ENCODE measurements at regions not wholly inside any gene's neighbourhood (a gene's known extent, or its start where the extent isn't known, plus 50 kb on each side); places are given as distances from the start of the nearest gene placed in this dataset.
"Not testable (repeated sequence)": the region's sequence is repeated elsewhere in the genome, so short reads cannot be mapped to it uniquely, and the experiment has no call there.

DNA sequence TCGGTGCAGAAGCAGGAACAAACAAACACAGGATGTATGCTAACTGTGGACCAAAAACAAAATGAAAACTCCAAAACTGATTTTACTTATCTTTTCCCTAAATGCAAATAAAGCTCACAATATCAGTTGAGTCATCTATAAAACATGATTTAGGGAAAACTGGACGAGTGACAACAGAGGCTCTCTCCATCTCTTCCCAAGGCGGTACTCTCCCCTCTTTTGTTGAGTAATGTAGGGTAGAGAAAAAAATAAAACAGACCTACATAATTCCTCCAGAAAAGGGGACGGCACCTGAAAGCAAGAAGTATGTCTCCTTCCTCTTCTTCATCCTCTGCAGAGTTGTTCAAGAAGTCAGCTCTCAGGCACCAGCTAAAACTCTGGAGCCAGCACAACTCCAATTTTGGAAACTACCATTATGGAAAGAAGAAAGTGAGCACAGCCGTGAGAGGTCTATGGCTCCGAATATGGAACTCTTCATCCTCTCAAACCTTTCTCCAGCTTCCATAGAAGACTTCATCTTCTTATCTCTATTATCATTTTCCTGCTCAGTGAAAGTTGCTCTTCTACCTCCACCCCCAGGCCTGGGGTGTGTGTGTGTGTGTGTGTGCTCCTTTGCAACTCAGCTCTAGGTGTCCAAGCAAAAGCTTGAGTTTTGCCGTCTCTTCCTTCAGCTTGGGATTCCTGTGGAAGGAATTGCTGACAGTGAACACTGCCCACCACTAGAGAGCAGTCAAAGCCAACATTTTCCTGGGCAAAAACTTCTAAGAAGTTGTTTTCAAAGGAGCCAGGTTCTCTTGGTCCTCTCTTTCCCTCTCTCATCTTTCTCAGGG, 155.4 kb downstream of the DIO2 start:
- DNase-seq (ENCODE audit: low read depth) = peak; percentile 17

DNA sequence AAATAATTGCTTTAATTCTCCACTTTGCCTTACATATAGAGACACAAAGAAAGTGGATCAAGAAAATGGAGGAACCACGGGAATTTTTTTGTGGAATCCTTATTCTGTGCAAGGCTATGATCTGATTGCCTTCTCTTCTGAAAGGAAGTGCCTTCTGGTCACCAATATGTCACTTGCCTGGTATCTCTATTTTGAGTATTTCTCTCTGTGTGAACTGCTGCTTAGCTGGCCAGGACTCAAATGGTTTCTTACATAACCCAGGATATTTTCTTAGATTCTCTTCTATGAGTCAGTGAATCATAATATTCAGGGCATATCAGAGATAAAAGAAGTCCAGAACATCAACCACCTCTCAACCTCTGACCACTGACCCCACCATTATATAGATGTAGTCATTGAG, 156.1 kb downstream of the DIO2 start:
- DNase-seq (ENCODE audit: low read depth) = no peak

DNA sequence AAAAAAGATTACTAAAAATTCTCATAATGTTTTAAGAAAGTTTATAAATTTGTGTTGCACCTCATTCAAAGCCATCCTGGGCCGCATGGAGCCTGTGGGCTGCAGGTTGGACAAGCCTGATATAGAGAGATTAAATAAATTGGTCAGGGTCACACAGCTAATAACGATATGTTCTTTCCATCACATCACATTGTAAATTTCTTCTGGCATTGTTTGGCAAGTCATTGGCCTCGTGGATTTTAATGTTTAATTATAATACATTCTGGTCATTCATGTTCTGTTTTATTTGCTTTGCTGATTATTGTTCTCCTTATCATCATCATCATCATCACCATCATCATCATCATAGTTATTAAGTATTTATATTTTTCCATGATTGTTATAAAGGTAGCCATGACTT, 157.3 kb downstream of the DIO2 start:
- no peak for DNase-seq (ENCODE audit: low read depth)

DNA sequence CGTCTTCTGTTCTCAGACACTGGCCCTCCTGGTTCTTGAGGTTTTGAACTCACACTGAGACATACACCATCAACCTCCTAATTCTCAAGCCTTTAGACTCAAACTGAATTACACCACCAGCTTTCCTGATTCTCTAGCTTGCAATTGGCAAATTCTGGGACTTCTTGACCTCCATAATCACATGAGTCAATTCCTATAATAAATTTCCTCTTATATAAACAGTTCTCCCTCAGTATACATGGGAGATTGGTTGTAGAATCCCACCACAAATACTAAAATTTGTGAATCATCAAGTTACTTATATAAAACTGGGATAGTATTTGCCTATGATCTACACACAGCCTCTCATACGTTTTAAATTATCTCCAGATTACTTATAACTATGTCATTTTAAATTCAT, 162.2 kb downstream of the DIO2 start:
- no peak for DNase-seq (ENCODE audit: low read depth)

DNA sequence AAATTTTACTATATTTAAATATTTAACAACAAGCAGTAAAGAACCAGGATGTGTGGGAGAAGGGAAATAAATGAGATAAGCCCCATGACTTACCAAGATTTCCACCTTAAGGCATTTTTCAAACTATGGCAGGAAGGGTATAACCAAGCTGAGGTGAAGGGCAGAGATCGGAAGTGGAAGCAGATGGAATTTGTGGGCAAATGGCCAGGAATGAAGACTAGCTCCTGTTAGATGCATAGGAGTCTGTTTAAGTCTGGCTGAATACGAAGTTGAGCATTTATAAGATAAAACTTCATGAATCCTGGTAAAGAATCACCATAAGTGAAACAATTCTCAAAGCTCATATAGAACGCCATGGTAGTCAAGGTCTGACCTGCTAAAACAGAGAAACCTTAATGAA, 163.5 kb downstream of the DIO2 start:
- DNase-seq (ENCODE audit: low read depth) = no peak

DNA sequence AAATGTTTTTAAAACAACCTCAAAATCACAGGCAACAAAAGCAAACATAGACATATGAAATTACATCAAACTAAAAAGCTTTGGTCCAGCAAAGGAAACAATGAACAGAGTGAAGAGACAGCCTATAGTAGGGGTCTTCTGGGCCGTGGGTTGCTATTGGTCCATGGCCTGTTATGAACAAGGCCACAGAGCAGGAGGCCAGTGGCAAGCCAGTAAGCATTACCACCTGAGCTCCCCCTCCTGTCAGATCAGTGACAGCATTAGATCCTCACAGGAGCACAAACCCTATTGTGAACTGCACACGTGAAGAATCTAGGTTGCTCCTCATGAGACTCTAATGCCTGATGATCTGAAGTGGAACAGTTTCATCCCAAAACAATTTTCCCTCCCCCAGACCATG, 174.0 kb downstream of the DIO2 start:
- DNase-seq (ENCODE audit: low read depth) = no peak

DNA sequence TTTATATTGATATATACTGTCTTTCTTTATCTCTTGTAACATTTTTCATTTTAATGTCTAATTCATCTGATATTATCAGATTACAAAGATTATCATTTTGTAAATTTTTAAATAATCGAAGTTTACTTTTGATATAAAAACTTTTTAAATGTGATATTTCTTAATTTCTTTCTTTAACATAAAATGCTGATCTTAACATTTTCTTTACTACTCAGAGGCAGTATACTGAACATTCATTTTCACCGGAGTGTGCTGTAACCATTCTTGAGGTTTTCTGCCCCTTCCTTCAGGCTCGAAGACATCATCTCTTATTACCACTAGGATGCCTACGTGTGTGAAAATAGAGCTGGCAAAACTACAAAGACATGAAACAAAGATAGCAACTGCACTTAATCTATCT, 186.9 kb downstream of the DIO2 start:
- DNase-seq (ENCODE audit: low read depth) = no peak

DNA sequence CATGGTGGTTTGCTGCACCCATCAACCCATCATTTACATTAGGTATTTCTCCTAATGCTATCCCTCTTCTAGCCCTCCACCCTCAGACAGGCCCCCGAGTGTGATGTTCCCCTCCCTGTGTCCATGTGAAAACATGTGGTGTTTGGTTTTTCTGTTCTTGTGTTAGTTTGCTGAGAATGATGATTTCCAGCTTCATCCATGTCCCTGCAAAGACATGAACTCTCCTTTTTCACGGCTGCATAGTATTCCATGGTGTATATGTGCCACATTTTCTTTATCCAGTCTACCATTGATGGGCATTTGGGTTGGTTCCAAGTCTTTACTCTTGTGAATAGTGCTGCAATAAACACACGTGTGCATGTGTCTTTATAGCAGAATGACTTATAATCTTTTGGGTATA, 192.8 kb downstream of the DIO2 start:
- not testable (repeated sequence) for DNase-seq (ENCODE audit: low read depth)

DNA sequence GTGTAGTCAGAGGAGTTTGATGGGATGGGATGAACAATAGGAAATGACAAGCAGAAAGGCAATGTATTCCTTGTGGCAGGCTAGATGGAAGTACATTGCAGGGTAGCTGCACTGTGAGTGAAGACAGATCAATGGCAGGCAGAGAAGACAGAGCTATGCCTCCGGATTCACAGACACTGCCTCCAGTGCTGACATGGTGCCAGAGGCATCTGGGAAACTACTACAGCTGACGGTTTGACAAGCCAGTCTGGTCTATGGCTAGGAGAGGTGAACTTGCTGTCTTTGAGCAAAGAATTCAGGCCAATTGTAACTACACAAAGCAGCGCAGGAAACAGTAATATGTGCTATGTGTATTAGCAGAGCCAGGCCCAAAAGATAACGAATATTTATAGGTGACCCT, 193.5 kb downstream of the DIO2 start:
- DNase-seq (ENCODE audit: low read depth) = no peak

DNA sequence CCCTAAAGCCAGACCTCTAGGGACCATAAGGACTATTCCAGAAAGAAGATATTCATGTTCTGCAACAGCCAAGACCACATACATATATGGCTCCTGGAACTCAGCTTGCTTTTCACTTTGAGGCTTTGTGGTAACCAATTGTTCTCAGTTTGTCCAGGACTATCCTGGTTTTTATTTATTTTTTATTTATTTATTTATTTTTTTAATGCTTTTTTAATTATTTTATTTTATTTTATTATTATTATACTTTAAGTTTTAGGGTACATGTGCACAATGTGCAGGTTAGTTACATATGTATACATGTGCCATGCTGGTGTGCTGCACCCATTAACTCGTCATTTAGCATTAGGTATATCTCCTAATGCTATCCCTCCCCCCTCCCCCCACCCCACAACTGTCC, 201.1 kb downstream of the DIO2 start:
- not testable (repeated sequence) for DNase-seq (ENCODE audit: low read depth)

DNA sequence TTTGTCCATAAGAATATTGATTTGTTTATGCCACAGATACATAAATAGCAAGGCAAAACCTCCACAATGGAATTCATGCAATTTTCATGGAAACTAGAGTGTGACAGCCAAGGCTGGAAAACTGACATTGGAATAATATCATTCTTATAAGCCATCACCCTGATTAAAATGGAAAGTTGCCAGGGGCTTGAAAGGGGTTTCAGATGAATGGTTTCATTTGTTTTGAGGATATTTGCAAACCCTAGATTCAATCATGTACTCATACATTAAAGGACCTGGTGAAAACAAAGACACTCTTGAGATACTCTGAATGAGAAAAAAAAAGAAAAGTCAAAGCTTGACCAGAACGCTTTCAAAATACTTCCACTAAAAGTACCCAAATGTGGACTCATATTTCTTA, 205.7 kb downstream of the DIO2 start:
- DNase-seq (ENCODE audit: low read depth) = no peak

DNA sequence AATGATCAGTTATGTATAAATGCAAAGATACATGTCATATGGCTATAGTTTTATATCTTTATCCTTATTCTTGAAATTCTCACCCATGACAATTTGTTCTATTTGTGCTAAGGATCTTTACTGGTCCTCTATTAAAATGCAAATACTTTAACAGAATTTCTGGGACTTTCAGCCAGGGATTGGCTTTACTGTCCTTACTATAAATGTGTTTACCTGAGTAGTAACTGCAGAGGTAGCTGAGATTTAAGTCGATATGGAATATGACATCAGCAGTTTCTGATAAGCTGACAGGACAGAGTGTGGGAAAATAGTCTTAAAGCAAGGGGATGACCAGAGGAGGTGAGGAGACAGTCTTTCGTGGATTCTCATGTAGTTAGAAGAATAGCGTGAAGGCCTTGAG, 206.4 kb downstream of the DIO2 start:
- no peak for DNase-seq (ENCODE audit: low read depth)

DNA sequence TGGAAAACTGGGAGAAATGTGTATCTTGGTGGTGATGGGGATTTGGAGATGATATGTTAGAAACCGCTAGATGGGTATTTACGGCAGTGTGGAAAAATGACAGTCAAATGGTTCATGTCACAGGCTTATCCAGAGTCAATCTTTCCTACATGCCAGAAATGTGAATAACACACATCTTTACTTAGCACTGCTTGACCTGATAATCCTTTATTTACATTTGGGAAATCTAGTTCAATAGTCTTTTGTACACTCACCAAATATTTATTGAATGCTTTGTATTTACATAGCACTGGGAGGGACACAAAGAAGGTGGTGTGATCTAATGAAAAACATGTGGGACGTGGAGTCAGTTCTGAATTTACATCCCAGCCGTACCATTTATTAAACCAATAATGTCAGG, 208.2 kb downstream of the DIO2 start:
- DNase-seq (ENCODE audit: low read depth) = peak; percentile 14

DNA sequence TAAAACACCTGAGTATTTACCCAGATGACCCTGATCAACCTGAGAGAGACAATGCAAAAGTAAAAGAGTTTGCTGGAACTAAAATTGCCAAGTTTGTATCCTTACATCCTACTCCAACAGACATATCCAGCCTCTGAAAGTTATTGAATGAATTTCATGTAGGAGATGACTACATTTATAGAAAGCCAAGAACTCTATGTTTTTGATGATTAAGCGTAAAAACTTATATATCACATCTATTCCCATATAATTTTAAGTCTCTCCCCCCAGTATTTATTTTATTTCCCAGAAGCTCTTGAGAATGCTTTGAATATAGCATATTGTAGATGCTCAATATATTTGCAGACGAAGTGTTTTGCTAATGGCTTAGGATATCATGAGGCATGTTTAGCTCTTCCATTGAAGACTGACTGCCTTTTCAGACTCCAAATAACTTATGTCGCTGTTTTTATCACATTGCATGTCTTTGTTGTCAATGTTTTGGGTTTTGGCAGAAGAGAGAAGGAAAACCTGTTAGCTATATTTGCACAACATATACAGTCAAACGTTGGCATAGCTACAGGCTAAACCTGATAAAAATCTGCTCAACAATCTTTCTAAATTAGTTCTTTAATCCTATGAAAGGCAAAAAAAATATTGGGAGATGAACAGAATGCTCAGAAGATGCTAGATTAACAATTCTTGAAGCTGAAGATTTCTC, 213.6 kb downstream of the DIO2 start:
- DNase-seq (ENCODE audit: low read depth) = no peak

DNA sequence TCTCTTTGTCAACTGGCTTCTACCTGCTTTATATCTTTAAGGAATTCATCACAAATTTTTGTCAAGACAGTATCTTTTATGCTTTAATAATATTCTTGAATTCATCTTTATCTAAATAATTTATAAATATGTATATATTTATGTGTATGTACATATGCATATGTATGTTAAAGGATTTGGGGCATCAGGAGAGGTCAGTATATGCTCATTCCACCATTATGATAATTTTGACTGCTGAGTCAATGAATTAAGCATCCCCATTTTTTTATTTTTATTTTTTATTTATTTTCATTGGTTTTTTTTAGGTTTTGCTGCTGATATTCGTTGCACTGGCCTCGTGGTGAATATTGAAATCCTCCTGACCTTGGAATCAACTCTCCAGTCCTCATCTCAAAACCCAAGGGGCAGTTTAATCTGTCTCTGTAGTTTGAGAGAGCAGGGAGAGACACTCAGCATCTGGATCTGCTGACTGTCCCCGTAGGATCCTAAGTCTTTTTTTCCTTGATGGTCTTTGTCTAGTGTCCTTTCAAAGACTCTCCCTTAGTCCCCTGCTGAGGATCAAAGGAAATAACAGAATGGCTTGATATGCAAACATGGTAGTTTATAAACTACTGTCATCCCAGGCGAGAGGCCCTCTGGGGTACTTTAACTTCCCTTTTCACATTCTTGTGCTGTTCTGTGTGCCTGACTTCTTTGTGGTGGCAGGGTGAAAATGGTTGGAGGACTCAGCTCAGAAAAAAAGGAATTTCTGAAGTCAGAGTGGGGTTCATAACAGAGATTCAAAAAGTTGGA, 218.7 kb downstream of the DIO2 start:
- no peak for DNase-seq (ENCODE audit: low read depth)

DNA sequence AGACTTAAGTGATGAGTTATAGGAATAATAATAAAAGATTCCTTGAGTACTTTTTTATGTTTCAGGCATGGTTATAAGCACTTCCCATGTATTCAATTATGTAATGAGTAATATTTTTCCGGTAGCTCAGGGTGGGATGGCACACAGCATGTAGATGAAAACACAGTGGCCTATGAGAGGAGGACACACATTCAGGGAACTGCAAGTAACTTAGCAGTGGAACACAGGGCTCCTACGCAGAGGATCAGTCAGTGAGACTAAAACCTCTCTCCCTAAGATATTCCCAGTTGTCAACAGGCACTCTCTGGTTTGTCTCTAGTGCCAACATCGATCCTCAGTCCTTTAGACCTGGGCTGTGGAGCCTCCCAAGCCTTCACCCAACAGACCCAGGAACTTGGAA, 219.4 kb downstream of the DIO2 start:
- no peak for DNase-seq (ENCODE audit: low read depth)

DNA sequence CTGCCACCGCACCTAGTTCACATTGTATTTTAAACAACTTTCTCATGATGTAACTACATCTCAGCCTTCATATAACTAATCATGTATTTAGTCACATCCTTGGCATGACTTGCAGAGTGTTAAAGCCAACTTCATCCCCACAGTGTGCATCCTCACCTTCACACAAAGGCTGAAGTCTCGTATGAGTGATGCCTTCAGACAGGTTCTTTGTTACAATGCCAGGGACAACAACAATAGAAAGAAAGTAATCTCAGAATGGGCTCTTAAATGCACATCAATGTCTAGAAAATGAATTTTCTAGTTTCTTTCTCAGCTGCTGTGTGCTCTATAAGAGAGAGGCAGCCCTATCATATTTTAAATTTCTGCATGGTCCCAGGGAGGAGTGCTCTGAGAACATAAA, 221.3 kb downstream of the DIO2 start:
- DNase-seq (ENCODE audit: low read depth) = no peak

DNA sequence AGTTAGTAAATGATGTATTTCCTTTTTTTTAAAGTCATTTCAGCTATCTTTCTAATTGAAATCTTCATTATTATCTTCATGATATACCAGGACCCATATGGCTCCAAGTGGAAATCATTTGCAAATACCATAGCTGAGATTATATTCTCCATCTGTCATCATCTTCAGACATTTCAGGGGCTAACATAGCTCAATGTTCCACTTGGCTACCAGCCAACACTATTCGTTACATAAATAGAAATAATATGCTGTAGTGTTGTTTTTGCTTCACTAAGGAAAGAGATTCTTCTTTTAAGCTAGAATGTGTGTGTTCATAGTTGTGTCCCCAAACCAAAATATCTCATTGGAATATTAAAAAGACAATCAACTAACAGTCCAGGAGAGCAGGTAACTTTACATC, 225.1 kb downstream of the DIO2 start:
- no peak for DNase-seq (ENCODE audit: low read depth)

DNA sequence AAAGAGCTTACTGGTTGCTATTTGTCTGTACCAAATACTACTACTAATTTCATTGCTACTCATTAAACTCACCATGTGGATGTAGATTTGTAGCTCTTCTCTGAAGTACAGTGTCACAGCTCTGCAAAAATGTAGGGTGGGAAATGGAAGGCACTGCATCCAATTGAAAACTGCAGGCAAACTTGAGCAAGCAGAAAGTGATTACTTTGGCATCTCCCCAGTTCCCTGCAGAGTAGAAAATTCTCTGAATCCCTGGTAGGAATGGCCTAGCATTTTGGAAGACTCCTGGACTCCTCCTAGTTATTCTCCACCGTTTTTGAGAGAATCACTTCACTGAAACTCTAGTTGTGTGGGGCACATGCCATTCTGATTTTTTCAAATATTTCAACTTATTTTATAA, 239.1 kb downstream of the DIO2 start:
- no peak for DNase-seq (ENCODE audit: low read depth)

DNA sequence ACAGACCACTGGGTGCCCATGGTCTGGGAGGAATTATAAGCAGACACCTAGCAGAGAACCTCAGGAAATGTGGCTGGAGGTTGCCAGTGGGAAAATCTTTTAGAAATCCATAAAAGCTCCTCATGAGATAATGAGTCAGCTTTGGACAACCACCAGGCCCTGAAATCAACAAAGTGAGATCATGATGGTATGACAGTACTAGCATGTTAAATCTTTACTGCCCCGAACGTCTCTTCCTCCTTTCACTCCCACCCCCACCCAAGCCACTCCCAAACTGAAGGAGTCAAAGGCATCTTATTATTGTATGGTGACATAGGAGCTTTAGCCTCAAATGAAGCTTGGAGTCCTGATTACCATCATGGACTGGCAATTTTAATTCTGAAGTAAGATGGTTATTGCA, 240.0 kb downstream of the DIO2 start:
- DNase-seq (ENCODE audit: low read depth) = no peak

DNA sequence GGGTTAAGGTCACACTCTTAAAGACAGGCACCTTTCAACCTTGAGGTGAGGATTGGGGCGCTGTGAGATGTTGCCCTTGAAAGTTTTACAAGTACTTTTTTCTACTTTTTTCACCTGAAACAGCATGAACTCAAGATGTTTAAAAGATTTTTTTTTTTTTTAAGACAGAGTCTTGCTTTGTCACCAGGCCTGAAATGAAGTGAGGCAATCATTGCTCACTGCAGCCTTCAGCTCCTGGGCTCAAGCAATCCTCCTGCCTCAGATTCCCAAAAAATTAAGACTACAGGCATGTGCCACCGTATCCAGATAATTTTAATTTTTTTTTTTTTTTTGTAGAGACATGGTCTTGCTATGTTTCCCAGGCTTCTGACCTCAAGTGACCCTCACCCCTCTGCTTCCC, 243.9 kb downstream of the DIO2 start:
- no peak for DNase-seq (ENCODE audit: low read depth)

DNA sequence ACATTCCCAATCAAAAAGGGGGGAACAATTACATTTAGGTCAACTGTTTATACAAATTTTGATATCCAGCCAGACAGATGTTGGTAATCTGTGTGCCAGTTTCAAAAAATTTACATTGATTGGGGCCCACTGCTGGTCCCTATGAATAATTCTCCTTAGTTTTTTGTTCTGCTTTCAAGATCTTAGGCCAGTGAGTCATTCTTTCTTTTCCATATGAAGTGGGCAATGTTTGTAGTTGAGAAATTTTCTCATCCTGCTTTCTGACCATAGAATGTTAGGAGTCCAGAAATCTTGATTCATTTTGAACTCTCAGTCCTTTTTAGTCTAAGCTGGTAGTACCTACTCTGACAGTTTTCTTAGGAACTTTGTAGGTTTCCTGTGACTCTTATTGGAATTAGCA, 244.3 kb downstream of the DIO2 start:
- no peak for DNase-seq (ENCODE audit: low read depth)

DNA sequence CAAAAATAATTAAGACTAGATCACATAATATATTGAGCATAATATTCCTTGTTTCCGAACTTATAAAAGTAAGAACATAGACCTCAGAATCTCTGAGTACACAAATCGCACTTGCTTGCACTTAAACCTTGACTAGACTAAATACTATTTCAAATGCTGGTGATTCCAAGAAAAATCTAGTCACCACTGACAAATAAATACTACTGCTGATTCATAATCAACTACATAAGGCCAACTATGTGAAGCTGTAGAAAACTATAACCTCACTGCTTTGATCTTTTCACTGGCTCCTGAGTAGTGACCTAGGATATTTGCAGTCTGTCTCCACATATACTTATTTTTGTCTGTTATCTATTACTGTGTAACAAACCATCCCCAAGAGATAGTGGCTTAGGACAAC, 245.4 kb downstream of the DIO2 start:
- DNase-seq (ENCODE audit: low read depth) = no peak

All from HS-27A (cell line).